ENCODE measurements at regions not wholly inside any gene's neighbourhood (a gene's known extent, or its start where the extent isn't known, plus 50 kb on each side); places are given as distances from the start of the nearest gene placed in this dataset.
"Not testable (repeated sequence)": the region's sequence is repeated elsewhere in the genome, so short reads cannot be mapped to it uniquely, and the experiment has no call there.

GRCh38 chr15:95674031-95674430 is 656.5 kb upstream of the NR2F2 start:
- no peak for DNase-seq

- DNase-seq, result no peak
Measured at GRCh38 chr15:95676500-95676899, 654.0 kb upstream of the NR2F2 start.

GRCh38 chr15:95679847-95680582 is 650.5 kb upstream of the NR2F2 start:
- no peak for DNase-seq

GRCh38 chr15:95680728-95681127 is 649.8 kb upstream of the NR2F2 start:
- DNase-seq, result no peak

- no peak for DNase-seq
Measured at GRCh38 chr15:95681836-95682544, 648.5 kb upstream of the NR2F2 start.

GRCh38 chr15:95684126-95684525 is 646.4 kb upstream of the NR2F2 start:
- no peak for DNase-seq

- no peak for DNase-seq
Measured at GRCh38 chr15:95684693-95685115, 645.8 kb upstream of the NR2F2 start.

GRCh38 chr15:95687061-95687460 is 643.4 kb upstream of the NR2F2 start:
- DNase-seq, result no peak

- DNase-seq, result no peak
Measured at GRCh38 chr15:95687686-95688085, 642.8 kb upstream of the NR2F2 start.

- no peak for DNase-seq
Measured at GRCh38 chr15:95690631-95691340, 639.7 kb upstream of the NR2F2 start.

GRCh38 chr15:95693917-95694316 is 636.6 kb upstream of the NR2F2 start:
- no peak for DNase-seq

GRCh38 chr15:95698230-95698629 is 632.3 kb upstream of the NR2F2 start:
- DNase-seq, result no peak

- DNase-seq, result no peak
Measured at GRCh38 chr15:95698951-95699350, 631.5 kb upstream of the NR2F2 start.

- DNase-seq, result no peak
Measured at GRCh38 chr15:95699578-95699977, 630.9 kb upstream of the NR2F2 start.

GRCh38 chr15:95700692-95701091 is 629.8 kb upstream of the NR2F2 start:
- not testable (repeated sequence) for DNase-seq

GRCh38 chr15:95701410-95701809 is 629.1 kb upstream of the NR2F2 start:
- no peak for DNase-seq

- DNase-seq, result no peak
Measured at GRCh38 chr15:95709959-95710695, 620.4 kb upstream of the NR2F2 start.

- no peak for DNase-seq
Measured at GRCh38 chr15:95712785-95713184, 617.7 kb upstream of the NR2F2 start.

GRCh38 chr15:95713324-95713723 is 617.2 kb upstream of the NR2F2 start:
- DNase-seq, result no peak

- DNase-seq, result no peak
Measured at GRCh38 chr15:95715116-95715903, 615.2 kb upstream of the NR2F2 start.

Data from amygdala (tissue), 56 donors.